ENCODE measurements at regions not wholly inside any gene's neighbourhood (a gene's known extent, or its start where the extent isn't known, plus 50 kb on each side); places are given as distances from the start of the nearest gene placed in this dataset.

DNA sequence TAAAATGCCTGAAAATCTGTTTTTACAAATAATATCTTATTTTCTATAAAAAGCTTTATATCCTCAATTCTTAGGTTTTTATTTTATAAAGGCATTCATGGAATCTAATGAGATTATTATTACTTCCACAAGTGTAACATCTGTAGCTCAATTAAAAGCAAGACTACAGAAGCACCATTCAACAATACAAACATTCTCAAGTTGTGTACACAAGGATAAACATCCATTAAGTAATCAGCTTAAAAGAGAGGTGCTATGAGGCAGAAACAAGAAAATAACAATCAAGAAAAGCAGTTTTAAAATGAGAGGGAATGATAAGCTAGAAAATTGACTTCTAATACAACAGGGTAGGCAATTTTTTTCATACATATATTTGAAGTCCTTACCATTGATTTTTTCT, 326.1 kb downstream of the MRPL39 start:
- no peak overlapping the region for H3K4me3 ChIP-seq (ENCODE audit: low read length)
- TF ChIP-seq, protein P1, sequence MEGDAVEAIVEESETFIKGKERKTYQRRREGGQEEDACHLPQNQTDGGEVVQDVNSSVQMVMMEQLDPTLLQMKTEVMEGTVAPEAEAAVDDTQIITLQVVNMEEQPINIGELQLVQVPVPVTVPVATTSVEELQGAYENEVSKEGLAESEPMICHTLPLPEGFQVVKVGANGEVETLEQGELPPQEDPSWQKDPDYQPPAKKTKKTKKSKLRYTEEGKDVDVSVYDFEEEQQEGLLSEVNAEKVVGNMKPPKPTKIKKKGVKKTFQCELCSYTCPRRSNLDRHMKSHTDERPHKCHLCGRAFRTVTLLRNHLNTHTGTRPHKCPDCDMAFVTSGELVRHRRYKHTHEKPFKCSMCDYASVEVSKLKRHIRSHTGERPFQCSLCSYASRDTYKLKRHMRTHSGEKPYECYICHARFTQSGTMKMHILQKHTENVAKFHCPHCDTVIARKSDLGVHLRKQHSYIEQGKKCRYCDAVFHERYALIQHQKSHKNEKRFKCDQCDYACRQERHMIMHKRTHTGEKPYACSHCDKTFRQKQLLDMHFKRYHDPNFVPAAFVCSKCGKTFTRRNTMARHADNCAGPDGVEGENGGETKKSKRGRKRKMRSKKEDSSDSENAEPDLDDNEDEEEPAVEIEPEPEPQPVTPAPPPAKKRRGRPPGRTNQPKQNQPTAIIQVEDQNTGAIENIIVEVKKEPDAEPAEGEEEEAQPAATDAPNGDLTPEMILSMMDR (conservative IDR thresholded peaks at IDR 0.05; ENCODE audit: low read depth, low read length), result no peak
- DNase-seq (ENCODE audit: low read depth), result no peak

DNA sequence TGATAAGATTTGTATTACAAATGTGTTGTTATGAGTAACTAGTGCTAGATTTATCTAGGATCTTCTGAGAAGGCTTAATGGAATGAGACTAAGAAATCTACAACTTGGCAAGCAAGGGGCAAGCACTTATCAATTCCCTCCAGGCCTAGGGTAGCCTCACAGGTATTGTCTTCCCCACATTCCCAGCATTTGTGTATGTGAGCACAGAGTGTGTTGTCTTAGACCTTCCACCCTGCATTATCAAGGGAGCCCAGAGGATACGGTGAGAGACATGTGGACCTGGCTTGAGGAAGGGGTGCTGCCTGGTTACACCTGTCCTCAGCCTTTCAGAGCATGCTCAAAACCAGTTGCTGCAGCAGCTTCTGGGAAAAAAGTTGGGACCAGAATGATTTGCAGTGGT, 327.2 kb downstream of the MRPL39 start:
- no peak for DNase-seq (ENCODE audit: low read depth)
- H3K4me3 ChIP-seq (ENCODE audit: low read length), result no peak overlapping the region
- TF ChIP-seq, protein P1 (conservative IDR thresholded peaks at IDR 0.05; ENCODE audit: low read depth, low read length), result no peak

DNA sequence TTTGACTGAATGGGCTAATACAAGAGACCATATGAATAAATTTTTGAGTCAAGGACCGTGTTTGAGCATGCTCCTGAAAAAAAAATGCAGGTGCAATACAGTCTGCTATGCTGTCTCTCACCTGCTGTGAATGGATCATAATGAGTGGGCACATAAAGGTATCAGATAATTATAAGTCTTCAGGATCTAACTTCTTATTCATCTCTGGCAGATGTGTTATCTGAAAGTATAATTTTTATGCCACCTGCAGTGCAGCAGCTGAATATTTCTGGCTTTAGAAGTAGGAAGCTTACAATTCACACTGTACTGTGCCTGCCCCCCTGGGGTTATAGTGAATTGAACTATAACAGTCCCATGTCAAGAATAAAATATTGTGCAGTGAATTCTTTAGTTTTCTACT, 333.3 kb downstream of the MRPL39 start:
- TF ChIP-seq, protein P1 (conservative IDR thresholded peaks at IDR 0.05; ENCODE audit: low read depth, low read length), result no peak
- H3K4me3 ChIP-seq (ENCODE audit: low read length), result no peak overlapping the region
- no peak for DNase-seq (ENCODE audit: low read depth)

DNA sequence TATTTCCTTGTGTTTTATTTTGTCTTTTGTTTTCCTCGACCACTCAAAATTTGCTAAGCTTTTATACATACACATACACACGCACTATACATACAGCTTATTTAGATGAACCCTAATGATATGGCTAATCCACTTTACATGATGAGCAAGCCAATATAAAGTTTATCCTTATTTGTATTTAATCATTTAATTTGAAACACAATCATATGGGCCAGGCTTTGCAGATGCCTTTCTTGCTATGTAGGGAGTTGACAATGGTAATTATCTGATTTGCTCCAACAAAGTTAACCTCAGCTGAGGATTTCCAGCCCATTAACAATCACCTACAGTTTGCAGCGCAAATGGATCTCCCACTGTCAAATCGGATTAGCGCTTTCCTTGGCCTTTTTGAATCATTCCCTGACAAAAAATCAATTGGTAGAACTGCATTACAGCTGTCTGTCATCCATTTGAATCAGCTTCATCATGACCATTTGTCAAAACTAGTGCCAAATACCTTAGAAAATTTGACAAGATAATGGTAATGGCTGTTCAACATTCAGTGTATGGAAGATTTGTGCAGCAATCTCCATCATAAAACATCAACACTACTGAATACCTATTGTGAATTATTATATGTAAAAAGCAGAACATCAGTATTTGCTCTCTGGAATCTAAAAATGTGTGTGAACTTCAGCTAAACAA, 352.6 kb downstream of the MRPL39 start:
- DNase-seq (ENCODE audit: low read depth), result no peak
- TF ChIP-seq, protein P1 (conservative IDR thresholded peaks at IDR 0.05; ENCODE audit: low read depth, low read length), result no peak
- H3K4me3 ChIP-seq (ENCODE audit: low read length), result no peak overlapping the region

DNA sequence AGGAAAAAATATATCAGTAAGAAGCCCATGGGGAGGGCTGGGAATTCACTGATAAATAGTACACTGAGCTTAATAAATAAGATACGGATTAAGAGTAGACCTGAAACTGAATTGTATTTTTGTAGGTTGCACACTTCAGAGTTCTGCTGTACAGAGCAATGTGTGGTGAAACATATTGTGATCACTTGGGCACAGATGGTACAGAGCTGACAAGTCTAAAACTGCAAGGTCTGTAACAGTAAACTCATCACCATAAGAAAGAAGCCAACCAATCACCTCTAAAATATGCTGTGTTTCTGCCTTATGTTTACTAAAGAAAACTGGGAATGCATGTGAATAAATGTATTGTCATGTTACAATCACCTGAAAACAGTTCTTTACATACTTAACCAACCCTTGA, 360.7 kb downstream of the MRPL39 start:
- H3K4me3 ChIP-seq (ENCODE audit: low read length), result no peak overlapping the region
- DNase-seq (ENCODE audit: low read depth), result no peak
- TF ChIP-seq, protein P1 (conservative IDR thresholded peaks at IDR 0.05; ENCODE audit: low read depth, low read length), result no peak

DNA sequence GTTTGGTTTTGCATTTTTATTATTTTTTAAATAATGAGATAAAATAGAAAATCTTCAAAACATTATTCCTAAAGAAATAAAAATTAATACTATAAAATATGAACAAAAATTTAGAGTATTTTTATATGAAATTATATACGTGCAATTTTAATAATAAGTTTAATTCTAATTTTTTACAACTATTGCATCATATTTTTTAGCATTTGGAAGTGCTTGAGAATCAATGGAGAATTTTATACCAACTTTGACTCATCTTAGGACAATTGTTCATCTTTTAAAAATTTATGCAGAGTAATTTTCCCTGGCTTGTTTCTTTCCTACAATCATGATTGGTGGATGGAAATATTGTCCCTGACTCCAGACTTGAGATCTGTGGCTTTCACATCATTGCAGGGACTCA, 362.5 kb downstream of the MRPL39 start:
- DNase-seq (ENCODE audit: low read depth), result no peak
- TF ChIP-seq, protein P1 (conservative IDR thresholded peaks at IDR 0.05; ENCODE audit: low read depth, low read length), result no peak

DNA sequence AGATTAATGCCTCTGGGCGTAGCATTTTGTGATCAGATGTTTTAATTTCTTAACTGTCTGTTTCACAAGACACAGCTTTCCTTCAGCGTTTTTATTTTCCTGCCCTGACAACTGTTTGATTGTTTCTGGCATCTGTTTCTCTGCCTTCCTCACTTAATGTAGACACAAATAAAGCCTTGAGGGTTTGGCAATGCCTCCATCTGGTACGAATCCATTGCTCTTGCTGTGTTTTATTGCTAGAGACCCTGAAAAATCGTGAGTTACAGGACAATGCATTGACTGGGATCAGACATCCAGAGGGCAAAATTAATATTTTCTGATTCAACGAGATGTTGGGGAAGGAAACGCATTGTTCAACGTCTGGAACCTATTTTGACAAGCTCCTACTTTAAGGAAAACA, 363.5 kb downstream of the MRPL39 start:
- DNase-seq (ENCODE audit: low read depth), result no peak

More for the DNA sequence above, 362.5 kb downstream of the MRPL39 start:
- H3K4me3 ChIP-seq (ENCODE audit: low read length), result no peak overlapping the region

More for the DNA sequence above, 363.5 kb downstream of the MRPL39 start:
- TF ChIP-seq, protein P1 (conservative IDR thresholded peaks at IDR 0.05; ENCODE audit: low read depth, low read length), result no peak
- H3K4me3 ChIP-seq (ENCODE audit: low read length), result no peak overlapping the region

Data from retinal pigment epithelial cell (primary cell).